ENCODE measurements at regions not wholly inside any gene's neighbourhood (a gene's known extent, or its start where the extent isn't known, plus 50 kb on each side); places are given as distances from the start of the nearest gene placed in this dataset.

GRCh38 chr4:127244515-127244914, 388.2 kb upstream of the INTU start (continued):
- no peak for TF ChIP-seq RERE (CRISPR knock-in tag; IDR thresholded peaks at IDR 0.05; ENCODE audit: low read depth)
- no peak for TF ChIP-seq NR1H2 (CRISPR knock-in tag; IDR thresholded peaks at IDR 0.05; ENCODE audit: borderline replicate concordance, low read depth)
- TF ChIP-seq HDAC1 (CRISPR knock-in tag; IDR thresholded peaks at IDR 0.05): no peak
- no peak for TF ChIP-seq ZNF556 (CRISPR knock-in tag; IDR thresholded peaks at IDR 0.05; ENCODE audit: borderline replicate concordance)
- TF ChIP-seq, protein P1, sequence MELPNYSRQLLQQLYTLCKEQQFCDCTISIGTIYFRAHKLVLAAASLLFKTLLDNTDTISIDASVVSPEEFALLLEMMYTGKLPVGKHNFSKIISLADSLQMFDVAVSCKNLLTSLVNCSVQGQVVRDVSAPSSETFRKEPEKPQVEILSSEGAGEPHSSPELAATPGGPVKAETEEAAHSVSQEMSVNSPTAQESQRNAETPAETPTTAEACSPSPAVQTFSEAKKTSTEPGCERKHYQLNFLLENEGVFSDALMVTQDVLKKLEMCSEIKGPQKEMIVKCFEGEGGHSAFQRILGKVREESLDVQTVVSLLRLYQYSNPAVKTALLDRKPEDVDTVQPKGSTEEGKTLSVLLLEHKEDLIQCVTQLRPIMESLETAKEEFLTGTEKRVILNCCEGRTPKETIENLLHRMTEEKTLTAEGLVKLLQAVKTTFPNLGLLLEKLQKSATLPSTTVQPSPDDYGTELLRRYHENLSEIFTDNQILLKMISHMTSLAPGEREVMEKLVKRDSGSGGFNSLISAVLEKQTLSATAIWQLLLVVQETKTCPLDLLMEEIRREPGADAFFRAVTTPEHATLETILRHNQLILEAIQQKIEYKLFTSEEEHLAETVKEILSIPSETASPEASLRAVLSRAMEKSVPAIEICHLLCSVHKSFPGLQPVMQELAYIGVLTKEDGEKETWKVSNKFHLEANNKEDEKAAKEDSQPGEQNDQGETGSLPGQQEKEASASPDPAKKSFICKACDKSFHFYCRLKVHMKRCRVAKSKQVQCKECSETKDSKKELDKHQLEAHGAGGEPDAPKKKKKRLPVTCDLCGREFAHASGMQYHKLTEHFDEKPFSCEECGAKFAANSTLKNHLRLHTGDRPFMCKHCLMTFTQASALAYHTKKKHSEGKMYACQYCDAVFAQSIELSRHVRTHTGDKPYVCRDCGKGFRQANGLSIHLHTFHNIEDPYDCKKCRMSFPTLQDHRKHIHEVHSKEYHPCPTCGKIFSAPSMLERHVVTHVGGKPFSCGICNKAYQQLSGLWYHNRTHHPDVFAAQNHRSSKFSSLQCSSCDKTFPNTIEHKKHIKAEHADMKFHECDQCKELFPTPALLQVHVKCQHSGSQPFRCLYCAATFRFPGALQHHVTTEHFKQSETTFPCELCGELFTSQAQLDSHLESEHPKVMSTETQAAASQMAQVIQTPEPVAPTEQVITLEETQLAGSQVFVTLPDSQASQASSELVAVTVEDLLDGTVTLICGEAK (IDR thresholded peaks at IDR 0.05): no peak
- TF ChIP-seq, protein P1 (CRISPR knock-in tag; IDR thresholded peaks at IDR 0.05): no peak
- no peak for TF ChIP-seq RBM22 (optimal IDR thresholded peaks at IDR 0.05; ENCODE audit: low read length)
